PC-9 (cell line): ENCODE measurements at regions not wholly inside any gene's neighbourhood (a gene's known extent, or its start where the extent isn't known, plus 50 kb on each side); places are given as distances from the start of the nearest gene placed in this dataset.

Source experiments
- BruUV-seq: library from RNA; stranded (reverse); fragments of 400-500 nt; replicated peaks from 2 replicates; lab custom pipeline; 2021; lab: Mats Ljungman, UMichigan
- CTCF ChIA-PET: fragments of 300-600 bp; sonication (Branson Sonifier 250); formaldehyde crosslinking; loops from one replicate; lab custom pipeline; 2022; ENCODE audit warnings: antibody characterized with exemption; lab: Charles Lee
- POLR2A ChIA-PET: fragments of 300-600 bp; sonication (Branson Sonifier 250); formaldehyde crosslinking; loops from one replicate; lab custom pipeline; 2022; ENCODE audit warnings: antibody characterized with exemption; ENCODE audit not compliant: unreplicated experiment; lab: Charles Lee
- DNase-seq, 2 experiments: peaks; one replicate each; pipeline versions ENCODE4 v3.0.0 to v3.0.0-alpha.2; 2015 to 2022; ENCODE audit warnings: mixed read lengths in 1 of 2
- H2AFZ ChIP-seq: fragments of 200-600 bp; sonication (generic); 2 replicates; pipeline ENCODE4 v1.8.1; 2017; ENCODE audit warnings: antibody characterized with exemption
- H3F3A ChIP-seq: fragments of 200-600 bp; sonication (generic); 2 replicates; pipeline ENCODE4 v1.8.1; 2017; ENCODE audit warnings: antibody characterized with exemption, mild to moderate bottlenecking, low read depth; ENCODE audit not compliant: insufficient read depth
- H3K27ac ChIP-seq: fragments of 200-600 bp; sonication (generic); 2 replicates; pipeline ENCODE4 v1.6.1; 2016; ENCODE audit warnings: mixed run types
- H3K27me3 ChIP-seq: fragments of 200-600 bp; sonication (generic); 2 replicates; pipeline ENCODE4 v1.6.1; 2016; ENCODE audit warnings: low read depth, mixed run types; ENCODE audit not compliant: insufficient read depth
- H3K36me3 ChIP-seq: fragments of 200-600 bp; sonication (generic); 2 replicates; pipeline ENCODE4 v1.6.1; 2016; ENCODE audit warnings: low read depth, mixed run types
- H3K4me1 ChIP-seq: fragments of 200-600 bp; sonication (generic); replicated peaks from 2 replicates; pipeline ENCODE4 v1.6.1; 2016; ENCODE audit warnings: mixed run types; ENCODE audit not compliant: insufficient read depth
- H3K4me2 ChIP-seq: fragments of 200-600 bp; sonication (generic); 2 replicates; pipeline ENCODE4 v1.6.1; 2017; ENCODE audit warnings: mixed run types
- H3K4me3 ChIP-seq: fragments of 200-600 bp; sonication (generic); 2 replicates; pipeline ENCODE4 v1.6.1; 2016; ENCODE audit warnings: mixed run types
- H3K79me2 ChIP-seq: fragments of 200-600 bp; sonication (generic); 2 replicates; pipeline ENCODE4 v1.6.1; 2017; ENCODE audit warnings: low read depth, mixed run types
- H3K9me2 ChIP-seq: fragments of 200-600 bp; sonication (generic); 2 replicates; pipeline ENCODE4 v1.8.1; 2017; ENCODE audit warnings: mild to moderate bottlenecking; ENCODE audit not compliant: insufficient read depth
- H3K9me3 ChIP-seq: fragments of 200-600 bp; sonication (generic); 2 replicates; pipeline ENCODE4 v1.8.1; 2016; ENCODE audit warnings: low read depth; ENCODE audit not compliant: insufficient read depth
- H4K20me1 ChIP-seq: fragments of 200-600 bp; sonication (generic); 2 replicates; pipeline ENCODE4 v1.8.1; 2017; ENCODE audit not compliant: insufficient read depth
- EZH2 ChIP-seq: fragments of 200-600 bp; sonication (generic); IDR thresholded peaks from 2 replicates; pipeline ENCODE4 v1.8.0; 2017; ENCODE audit warnings: antibody characterized with exemption, low read depth
- intact Hi-C: fragments of 100-400 bp; cut with micrococcal nuclease; formaldehyde crosslinking; loops from one replicate; pipeline ENCODE4 v1.10.0; 2022; ENCODE audit not compliant: unreplicated experiment
- TF ChIP-seq, protein P1 (sequence below): fragments of 200-600 bp; sonication (generic); conservative IDR thresholded peaks from 2 replicates; pipeline ENCODE4 v1.6.1; 2017; ENCODE audit warnings: mixed run types, antibody characterized with exemption, mild to moderate bottlenecking, moderate library complexity

DNA sequence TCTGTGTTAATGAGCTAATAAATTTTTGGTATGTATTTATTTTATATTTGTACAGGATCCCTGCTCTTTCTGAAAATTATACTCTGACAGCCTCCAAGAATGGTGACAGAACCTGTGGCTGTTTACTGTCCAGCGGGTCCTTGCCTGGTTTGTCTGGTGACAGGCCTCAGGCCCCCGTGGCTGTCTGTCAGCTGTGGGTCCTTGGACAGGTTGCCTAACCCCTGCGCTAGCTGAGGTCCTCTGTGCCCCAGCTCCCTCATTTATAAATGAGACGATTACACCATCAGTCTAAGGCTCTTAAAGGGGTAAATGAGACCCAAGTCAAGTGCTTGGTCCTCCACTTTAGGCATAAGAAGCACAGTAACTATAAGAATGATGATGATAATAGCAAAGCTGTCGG, 125.1 kb upstream of the COL5A1 start:
- Histone ChIP-seq H3K9me2 (no peaks in the 10 kb centered on the region), H3K9me3 (no peaks in the 10 kb centered on the region), H3K4me2 (no peak overlapping the region), H3F3A (no peaks in the 10 kb centered on the region), H3K4me3 (no peak overlapping the region), H2AFZ (no peak overlapping the region), H3K36me3 (no peaks in the 10 kb centered on the region), H4K20me1 (no peaks in the 10 kb centered on the region), H3K4me1 (no peaks in the 10 kb centered on the region), H3K79me2 (no peaks in the 10 kb centered on the region), H3K27ac (no peak overlapping the region), H3K27me3 (peaks cover 47% of the 10 kb centered on the region)
- no peak for DNase-seq
- no peak for TF ChIP-seq EZH2
- TF ChIP-seq, protein P1, sequence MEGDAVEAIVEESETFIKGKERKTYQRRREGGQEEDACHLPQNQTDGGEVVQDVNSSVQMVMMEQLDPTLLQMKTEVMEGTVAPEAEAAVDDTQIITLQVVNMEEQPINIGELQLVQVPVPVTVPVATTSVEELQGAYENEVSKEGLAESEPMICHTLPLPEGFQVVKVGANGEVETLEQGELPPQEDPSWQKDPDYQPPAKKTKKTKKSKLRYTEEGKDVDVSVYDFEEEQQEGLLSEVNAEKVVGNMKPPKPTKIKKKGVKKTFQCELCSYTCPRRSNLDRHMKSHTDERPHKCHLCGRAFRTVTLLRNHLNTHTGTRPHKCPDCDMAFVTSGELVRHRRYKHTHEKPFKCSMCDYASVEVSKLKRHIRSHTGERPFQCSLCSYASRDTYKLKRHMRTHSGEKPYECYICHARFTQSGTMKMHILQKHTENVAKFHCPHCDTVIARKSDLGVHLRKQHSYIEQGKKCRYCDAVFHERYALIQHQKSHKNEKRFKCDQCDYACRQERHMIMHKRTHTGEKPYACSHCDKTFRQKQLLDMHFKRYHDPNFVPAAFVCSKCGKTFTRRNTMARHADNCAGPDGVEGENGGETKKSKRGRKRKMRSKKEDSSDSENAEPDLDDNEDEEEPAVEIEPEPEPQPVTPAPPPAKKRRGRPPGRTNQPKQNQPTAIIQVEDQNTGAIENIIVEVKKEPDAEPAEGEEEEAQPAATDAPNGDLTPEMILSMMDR, result no peak
- BruUV-seq, result no TSS peak
- POLR2A ChIA-PET, result no interaction called here
- CTCF ChIA-PET, result no interaction called here
- intact Hi-C loops, result no loop called here

DNA sequence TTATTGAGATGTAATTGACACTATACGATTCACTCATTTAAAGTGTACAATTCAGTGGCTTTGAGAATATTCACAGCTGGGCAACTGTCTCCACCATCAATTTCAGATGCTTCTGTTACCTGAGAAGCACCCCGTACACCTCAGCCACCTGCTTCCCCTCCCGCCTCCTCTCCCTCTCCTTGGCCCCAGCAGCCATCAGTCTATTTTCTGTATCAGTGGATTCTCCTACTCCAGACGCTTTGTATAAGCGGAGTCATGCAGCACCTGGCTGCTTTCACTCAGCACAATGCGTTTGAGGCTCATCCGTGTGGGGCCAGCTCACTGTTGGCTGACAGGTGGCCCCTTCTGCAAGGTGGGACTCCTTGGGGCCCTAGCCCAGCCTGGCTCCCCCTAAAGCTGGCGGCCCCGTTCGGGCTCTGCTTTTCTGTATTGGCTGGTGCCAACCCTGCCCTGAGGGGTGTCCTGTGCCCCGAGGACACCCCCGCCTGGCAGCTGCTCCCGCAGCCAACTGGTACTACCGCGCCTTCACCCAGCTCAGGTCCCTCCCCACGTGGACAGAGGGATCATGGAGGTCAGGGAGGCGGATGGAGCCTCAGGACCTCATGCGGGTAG, 124.4 kb upstream of the COL5A1 start:
- DNase-seq, result no peak
- H3K9me3 ChIP-seq, result no peaks in the 10 kb centered on the region
- H2AFZ ChIP-seq, result no peak overlapping the region
- BruUV-seq, result no TSS peak
- H3K27ac ChIP-seq, result no peak overlapping the region
- ChIA-PET CTCF (no interaction called here), POLR2A (no interaction called here)
- H3K4me1 ChIP-seq, result no peaks in the 10 kb centered on the region
- no peaks in the 10 kb centered on the region for H4K20me1 ChIP-seq
- no peaks in the 10 kb centered on the region for H3K79me2 ChIP-seq
- H3K36me3 ChIP-seq, result no peaks in the 10 kb centered on the region
- H3F3A ChIP-seq, result no peaks in the 10 kb centered on the region
- no peak overlapping the region for H3K4me2 ChIP-seq
- no peak overlapping the region for H3K4me3 ChIP-seq
- intact Hi-C loops, result no loop called here
- no peaks in the 10 kb centered on the region for H3K9me2 ChIP-seq
- peaks cover 49% of the 10 kb centered on the region for H3K27me3 ChIP-seq
- no peak for TF ChIP-seq EZH2
- TF ChIP-seq, protein P1, result no peak

DNA sequence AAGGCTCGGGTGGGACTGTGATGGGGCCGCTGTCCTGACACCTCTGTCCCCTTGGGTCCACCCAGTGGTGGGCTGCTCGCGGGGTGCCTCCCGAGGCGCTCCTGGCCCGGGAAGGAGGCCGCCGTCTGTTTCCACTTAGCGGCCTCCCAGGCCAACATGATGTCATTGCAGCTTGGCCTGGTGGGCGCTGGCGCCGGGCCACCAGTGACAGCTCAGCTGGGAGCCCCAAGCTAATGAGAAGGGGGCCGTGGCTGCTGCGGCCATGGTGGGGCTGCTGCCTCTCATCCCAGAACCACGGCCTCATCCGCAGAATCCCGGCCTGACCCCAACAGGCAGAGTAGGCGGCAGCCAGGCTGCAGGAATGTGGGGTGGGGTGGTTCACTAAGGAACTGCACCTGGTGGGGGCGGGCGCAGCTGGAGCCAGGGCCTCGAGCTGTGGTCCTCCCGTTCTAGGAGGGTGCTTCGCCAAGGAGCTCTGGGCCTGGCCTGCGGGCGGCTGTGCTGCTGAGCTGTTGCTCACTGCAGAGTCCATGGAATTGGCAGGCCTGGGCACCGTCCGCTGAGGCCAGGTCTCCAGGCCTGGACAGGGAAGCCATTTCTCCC, 123.5 kb upstream of the COL5A1 start:
- intact Hi-C loops, result no loop called here
- H3K79me2 ChIP-seq, result no peaks in the 10 kb centered on the region
- no peak overlapping the region for H2AFZ ChIP-seq
- H3K4me1 ChIP-seq, result no peaks in the 10 kb centered on the region
- H3F3A ChIP-seq, result no peaks in the 10 kb centered on the region
- H3K9me3 ChIP-seq, result no peaks in the 10 kb centered on the region
- no peaks in the 10 kb centered on the region for H3K36me3 ChIP-seq
- ChIA-PET POLR2A (no interaction called here), CTCF (no interaction called here)
- no peaks in the 10 kb centered on the region for H3K9me2 ChIP-seq
- DNase-seq, result no peak
- H3K4me3 ChIP-seq, result no peak overlapping the region
- TF ChIP-seq, protein P1, result no peak
- TF ChIP-seq EZH2, result no peak
- no peak overlapping the region for H3K27ac ChIP-seq
- no peak overlapping the region for H3K4me2 ChIP-seq
- peaks cover 58% of the 10 kb centered on the region for H3K27me3 ChIP-seq
- BruUV-seq, result no TSS peak
- no peaks in the 10 kb centered on the region for H4K20me1 ChIP-seq
